ENCODE measurements at regions not wholly inside any gene's neighbourhood (a gene's known extent, or its start where the extent isn't known, plus 50 kb on each side); places are given as distances from the start of the nearest gene placed in this dataset.

DNA sequence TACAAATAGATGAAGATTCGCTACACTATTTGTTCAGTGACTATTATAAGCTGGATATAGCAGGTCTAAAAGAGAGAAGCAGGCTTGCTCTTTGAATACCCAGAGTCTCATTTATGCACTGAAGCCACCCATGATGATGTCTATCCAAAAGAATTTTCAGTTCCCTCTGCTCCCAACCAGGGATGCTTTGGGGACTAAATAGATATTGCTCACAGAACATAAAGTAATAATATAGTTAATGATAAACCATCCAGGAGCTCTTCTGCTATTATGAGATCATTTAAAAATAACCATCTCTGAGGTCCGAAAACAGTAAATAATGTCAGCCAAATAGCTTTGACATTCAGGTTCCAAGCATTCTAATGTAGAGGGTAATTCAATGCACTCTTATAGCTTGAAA is 875.4 kb downstream of the SORCS3 start:
- TF ChIP-seq, protein P1, sequence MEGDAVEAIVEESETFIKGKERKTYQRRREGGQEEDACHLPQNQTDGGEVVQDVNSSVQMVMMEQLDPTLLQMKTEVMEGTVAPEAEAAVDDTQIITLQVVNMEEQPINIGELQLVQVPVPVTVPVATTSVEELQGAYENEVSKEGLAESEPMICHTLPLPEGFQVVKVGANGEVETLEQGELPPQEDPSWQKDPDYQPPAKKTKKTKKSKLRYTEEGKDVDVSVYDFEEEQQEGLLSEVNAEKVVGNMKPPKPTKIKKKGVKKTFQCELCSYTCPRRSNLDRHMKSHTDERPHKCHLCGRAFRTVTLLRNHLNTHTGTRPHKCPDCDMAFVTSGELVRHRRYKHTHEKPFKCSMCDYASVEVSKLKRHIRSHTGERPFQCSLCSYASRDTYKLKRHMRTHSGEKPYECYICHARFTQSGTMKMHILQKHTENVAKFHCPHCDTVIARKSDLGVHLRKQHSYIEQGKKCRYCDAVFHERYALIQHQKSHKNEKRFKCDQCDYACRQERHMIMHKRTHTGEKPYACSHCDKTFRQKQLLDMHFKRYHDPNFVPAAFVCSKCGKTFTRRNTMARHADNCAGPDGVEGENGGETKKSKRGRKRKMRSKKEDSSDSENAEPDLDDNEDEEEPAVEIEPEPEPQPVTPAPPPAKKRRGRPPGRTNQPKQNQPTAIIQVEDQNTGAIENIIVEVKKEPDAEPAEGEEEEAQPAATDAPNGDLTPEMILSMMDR (IDR thresholded peaks at IDR 0.05; ENCODE audit: insufficient read depth in 1 of 2, low read depth in 1 of 2, low read length in 1 of 2, severe bottlenecking in 1 of 2, unreplicated experiment in 1 of 2): no peak

DNA sequence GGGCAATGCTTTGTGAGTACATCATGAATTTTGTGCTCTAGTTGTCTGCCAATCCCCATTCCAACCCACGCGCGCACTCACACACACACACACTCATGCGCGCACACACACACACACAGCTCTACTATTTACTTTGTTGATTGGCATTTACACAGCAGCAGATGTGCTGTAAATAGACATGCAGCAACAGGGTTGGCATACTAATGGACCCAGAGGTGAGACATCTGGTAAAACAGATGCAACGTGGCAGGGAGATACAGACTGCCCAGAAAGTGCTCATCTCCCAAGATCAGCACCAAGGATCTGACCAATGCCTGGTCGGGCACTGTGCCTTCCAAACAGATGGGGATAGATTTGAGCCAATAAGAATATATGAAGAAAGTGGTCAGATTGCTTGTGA is 873.0 kb downstream of the SORCS3 start:
- Histone ChIP-seq H3K4me1 (no peaks in the 10 kb centered on the region), H3K36me3 (ENCODE audit: control insufficient read depth, insufficient read depth, low read length) (no peaks in the 10 kb centered on the region), H3K9me3 (no peaks in the 10 kb centered on the region), H3K27me3 (replicated peaks; ENCODE audit: control insufficient read depth, insufficient read depth, low read length) (no peaks in the 10 kb centered on the region), H3K4me3 (ENCODE audit: low read depth, low read length) (no peak overlapping the region)
- CTCF ChIA-PET: no interaction called here
- TF ChIP-seq, protein P1 (IDR thresholded peaks at IDR 0.05; ENCODE audit: insufficient read depth in 1 of 2, low read depth in 1 of 2, low read length in 1 of 2, severe bottlenecking in 1 of 2, unreplicated experiment in 1 of 2): no peak
- intact Hi-C loops (cut with micrococcal nuclease; ENCODE audit: unreplicated experiment): no loop called here
- Mint-ChIP-seq H3K27me3 (ENCODE audit: insufficient read depth, unreplicated experiment) (peaks cover 7% of the 10 kb centered on the region), H3K4me3 (ENCODE audit: unreplicated experiment) (no peak overlapping the region), H3K9me3 (ENCODE audit: unreplicated experiment) (no peaks in the 10 kb centered on the region), H3K27ac (ENCODE audit: unreplicated experiment) (no peak overlapping the region), H3K4me1 (ENCODE audit: low read depth, unreplicated experiment) (no peaks in the 10 kb centered on the region), H3K36me3 (ENCODE audit: insufficient read depth, unreplicated experiment) (no peaks in the 10 kb centered on the region)
- POLR2A ChIA-PET: no interaction called here
- no peak for DNase-seq
- BruUV-seq (replicated peaks): no TSS peak

More for the DNA sequence above, 875.4 kb downstream of the SORCS3 start:
- Mint-ChIP-seq H3K27me3 (ENCODE audit: insufficient read depth, unreplicated experiment) (peaks cover 6% of the 10 kb centered on the region), H3K36me3 (ENCODE audit: insufficient read depth, unreplicated experiment) (no peaks in the 10 kb centered on the region), H3K9me3 (ENCODE audit: unreplicated experiment) (no peaks in the 10 kb centered on the region), H3K4me1 (ENCODE audit: low read depth, unreplicated experiment) (no peaks in the 10 kb centered on the region), H3K4me3 (ENCODE audit: unreplicated experiment) (no peak overlapping the region), H3K27ac (ENCODE audit: unreplicated experiment) (no peak overlapping the region)
- Histone ChIP-seq H3K4me3 (ENCODE audit: low read depth, low read length) (no peak overlapping the region), H3K4me1 (no peaks in the 10 kb centered on the region), H3K36me3 (ENCODE audit: control insufficient read depth, insufficient read depth, low read length) (no peaks in the 10 kb centered on the region), H3K9me3 (no peaks in the 10 kb centered on the region), H3K27me3 (replicated peaks; ENCODE audit: control insufficient read depth, insufficient read depth, low read length) (no peaks in the 10 kb centered on the region)
- ChIA-PET CTCF (no interaction called here), POLR2A (no interaction called here)
- BruUV-seq (replicated peaks): no TSS peak
- intact Hi-C loops (cut with micrococcal nuclease; ENCODE audit: unreplicated experiment): no loop called here
- DNase-seq: no peak

DNA sequence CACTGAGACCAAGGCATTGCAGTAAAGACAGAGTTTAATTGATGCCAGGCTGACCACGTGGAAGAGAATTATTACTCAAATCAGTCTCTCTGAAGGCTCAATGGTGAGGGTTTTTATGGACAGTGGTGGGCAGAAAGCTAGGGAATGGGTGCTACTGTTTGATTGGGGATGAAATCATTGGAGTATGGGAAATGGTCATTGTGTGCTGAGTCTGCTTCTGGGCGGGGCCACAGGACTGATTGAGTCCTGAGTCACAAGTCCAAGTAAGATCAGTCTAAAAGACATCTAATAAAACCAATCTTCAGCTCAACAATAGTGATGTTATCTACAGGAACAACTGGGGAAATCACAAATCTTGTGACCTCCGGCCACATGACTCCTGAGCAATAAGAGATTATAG is 868.4 kb downstream of the SORCS3 start:
- no peaks in the 10 kb centered on the region for H3K36me3 Mint-ChIP-seq (ENCODE audit: insufficient read depth, unreplicated experiment)
- intact Hi-C loops (cut with micrococcal nuclease; ENCODE audit: unreplicated experiment): no loop called here
- H3K9me3 Mint-ChIP-seq (ENCODE audit: unreplicated experiment): no peaks in the 10 kb centered on the region
- Histone ChIP-seq H3K4me1 (no peaks in the 10 kb centered on the region), H3K9me3 (no peaks in the 10 kb centered on the region), H3K36me3 (ENCODE audit: control insufficient read depth, insufficient read depth, low read length) (no peaks in the 10 kb centered on the region), H3K27me3 (replicated peaks; ENCODE audit: control insufficient read depth, insufficient read depth, low read length) (no peaks in the 10 kb centered on the region), H3K4me3 (ENCODE audit: low read depth, low read length) (no peak overlapping the region)
- TF ChIP-seq, protein P1 (IDR thresholded peaks at IDR 0.05; ENCODE audit: insufficient read depth in 1 of 2, low read depth in 1 of 2, low read length in 1 of 2, severe bottlenecking in 1 of 2, unreplicated experiment in 1 of 2): no peak
- H3K4me3 Mint-ChIP-seq (ENCODE audit: unreplicated experiment): no peak overlapping the region
- ChIA-PET POLR2A (no interaction called here), CTCF (no interaction called here)
- H3K4me1 Mint-ChIP-seq (ENCODE audit: low read depth, unreplicated experiment): no peaks in the 10 kb centered on the region
- DNase-seq: no peak
- H3K27ac Mint-ChIP-seq (ENCODE audit: unreplicated experiment): no peak overlapping the region
- peaks cover 3% of the 10 kb centered on the region for H3K27me3 Mint-ChIP-seq (ENCODE audit: insufficient read depth, unreplicated experiment)
- no TSS peak for BruUV-seq (replicated peaks)

All from Caco-2 (cell line).